ENCODE measurements at regions not wholly inside any gene's neighbourhood (a gene's known extent, or its start where the extent isn't known, plus 50 kb on each side); places are given as distances from the start of the nearest gene placed in this dataset.

DNA sequence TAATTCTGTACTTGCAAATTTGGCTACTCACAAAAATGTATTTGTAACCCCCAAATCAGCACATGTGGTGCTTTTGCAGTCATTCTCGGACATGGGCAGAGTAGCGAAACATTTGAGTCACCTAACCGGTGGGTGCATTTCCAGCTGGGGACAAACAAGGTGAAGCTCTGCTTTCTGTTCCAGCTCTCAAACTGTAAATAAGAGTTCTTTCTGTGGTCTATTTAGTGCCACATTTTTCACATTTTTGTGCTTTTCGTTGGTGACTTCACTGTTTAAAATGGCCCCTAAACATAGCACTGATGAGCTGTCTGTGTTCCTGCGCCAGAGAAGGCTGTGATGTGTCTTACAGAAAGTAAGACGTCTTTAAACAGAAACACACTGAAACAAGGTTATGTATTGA, 244.5 kb downstream of the CDC5L start:
- no peak overlapping the region for H3K27ac ChIP-seq (ENCODE audit: extremely low read depth, low read depth, low read length)
- ChIA-PET POLR2A (no interaction called here), CTCF (interaction anchor here (0.5 to 7.9 kb wide), 12 partner anchors 21 to 1290 kb away, joined by 3 to 71 read pairs (median 4); no protein-coding TSS in a partner anchor)
- no peak overlapping the region for H3K4me3 ChIP-seq (ENCODE audit: low read depth, low read length)
- no peaks in the 10 kb centered on the region for H3K4me1 ChIP-seq (ENCODE audit: control insufficient read depth, insufficient read depth, low read length)
- no peaks in the 10 kb centered on the region for H3K9me3 ChIP-seq (ENCODE audit: control insufficient read depth, insufficient read depth, low read depth, low read length)
- TF ChIP-seq GLIS1 (tag by site-specific recombination; IDR thresholded peaks at IDR 0.05), result no peak
- TF ChIP-seq ZNF658 (tag by site-specific recombination; IDR thresholded peaks at IDR 0.05), result no peak
- no peak for TF ChIP-seq ZNF274 (IDR thresholded peaks at IDR 0.05; ENCODE audit: low read length)
- TF ChIP-seq ZNF274 (tag by site-specific recombination; IDR thresholded peaks at IDR 0.05; ENCODE audit: borderline replicate concordance), result no peak
- no peak for TF ChIP-seq ZNF558 (tag by site-specific recombination; IDR thresholded peaks at IDR 0.05)
- TF ChIP-seq ZFP41 (tag by site-specific recombination; IDR thresholded peaks at IDR 0.05; ENCODE audit: borderline replicate concordance), result no peak
- TF ChIP-seq ZNF791 (tag by site-specific recombination; IDR thresholded peaks at IDR 0.05), result no peak
- no peak for TF ChIP-seq ZNF23 (tag by site-specific recombination; IDR thresholded peaks at IDR 0.05; ENCODE audit: borderline replicate concordance)
- H3K36me3 ChIP-seq (ENCODE audit: control insufficient read depth in 2 of 2, insufficient read depth in 1 of 2, low read length in 2 of 2), result no peaks in the 10 kb centered on the region

- ChIA-PET POLR2A (no interaction called here), CTCF (interaction anchor here (0.6 to 7.9 kb wide), 6 partner anchors 14 to 1288 kb away, joined by 3 to 71 read pairs (median 4); no protein-coding TSS in a partner anchor)
- no peak overlapping the region for H3K27ac ChIP-seq (ENCODE audit: extremely low read depth, low read depth, low read length)
- TF ChIP-seq, protein P1, sequence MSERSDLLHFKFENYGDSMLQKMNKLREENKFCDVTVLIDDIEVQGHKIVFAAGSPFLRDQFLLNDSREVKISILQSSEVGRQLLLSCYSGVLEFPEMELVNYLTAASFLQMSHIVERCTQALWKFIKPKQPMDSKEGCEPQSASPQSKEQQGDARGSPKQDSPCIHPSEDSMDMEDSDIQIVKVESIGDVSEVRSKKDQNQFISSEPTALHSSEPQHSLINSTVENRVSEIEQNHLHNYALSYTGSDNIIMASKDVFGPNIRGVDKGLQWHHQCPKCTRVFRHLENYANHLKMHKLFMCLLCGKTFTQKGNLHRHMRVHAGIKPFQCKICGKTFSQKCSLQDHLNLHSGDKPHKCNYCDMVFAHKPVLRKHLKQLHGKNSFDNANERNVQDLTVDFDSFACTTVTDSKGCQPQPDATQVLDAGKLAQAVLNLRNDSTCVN (tag by site-specific recombination; optimal IDR thresholded peaks at IDR 0.05), result no peak
- TF ChIP-seq ZNF18 (tag by site-specific recombination; IDR thresholded peaks at IDR 0.05) (no peak), SP2 (tag by site-specific recombination; IDR thresholded peaks at IDR 0.05) (no peak), ZNF362 (tag by site-specific recombination; IDR thresholded peaks at IDR 0.05) (no peak), WT1 (tag by site-specific recombination; IDR thresholded peaks at IDR 0.05) (no peak), YY2 (tag by site-specific recombination; IDR thresholded peaks at IDR 0.05) (no peak), ZNF24 (tag by site-specific recombination; IDR thresholded peaks at IDR 0.05) (no peak), MEIS1 (CRISPR knock-in tag; IDR thresholded peaks at IDR 0.05; ENCODE audit: borderline replicate concordance) (no peak), ZFHX2 (tag by site-specific recombination; conservative IDR thresholded peaks at IDR 0.05) (no peak), ZNF843 (tag by site-specific recombination; IDR thresholded peaks at IDR 0.05) (no peak), ZNF174 (tag by site-specific recombination; IDR thresholded peaks at IDR 0.05) (no peak), ZNF776 (tag by site-specific recombination; IDR thresholded peaks at IDR 0.05; ENCODE audit: borderline replicate concordance) (no peak), REPIN1 (tag by site-specific recombination; IDR thresholded peaks at IDR 0.05; ENCODE audit: low read depth) (no peak), ZBTB10 (tag by site-specific recombination; IDR thresholded peaks at IDR 0.05) (no peak), ZNF274 (IDR thresholded peaks at IDR 0.05; ENCODE audit: low read length) (no peak), ZNF274 (tag by site-specific recombination; IDR thresholded peaks at IDR 0.05; ENCODE audit: borderline replicate concordance) (no peak), ZNF302 (tag by site-specific recombination; IDR thresholded peaks at IDR 0.05; ENCODE audit: low read depth) (no peak), SCRT1 (tag by site-specific recombination; IDR thresholded peaks at IDR 0.05; ENCODE audit: borderline replicate concordance) (no peak), ZNF692 (tag by site-specific recombination; IDR thresholded peaks at IDR 0.05) (no peak)
- TF ChIP-seq, protein P2, sequence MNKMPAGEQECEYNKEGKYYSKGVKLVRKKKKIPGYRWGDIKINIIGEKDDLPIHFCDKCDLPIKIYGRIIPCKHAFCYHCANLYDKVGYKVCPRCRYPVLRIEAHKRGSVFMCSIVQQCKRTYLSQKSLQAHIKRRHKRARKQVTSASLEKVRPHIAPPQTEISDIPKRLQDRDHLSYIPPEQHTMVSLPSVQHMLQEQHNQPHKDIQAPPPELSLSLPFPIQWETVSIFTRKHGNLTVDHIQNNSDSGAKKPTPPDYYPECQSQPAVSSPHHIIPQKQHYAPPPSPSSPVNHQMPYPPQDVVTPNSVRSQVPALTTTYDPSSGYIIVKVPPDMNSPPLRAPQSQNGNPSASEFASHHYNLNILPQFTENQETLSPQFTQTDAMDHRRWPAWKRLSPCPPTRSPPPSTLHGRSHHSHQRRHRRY (tag by site-specific recombination; IDR thresholded peaks at IDR 0.05), result no peak
- H3K36me3 ChIP-seq (ENCODE audit: control insufficient read depth in 2 of 2, insufficient read depth in 1 of 2, low read length in 2 of 2), result no peaks in the 10 kb centered on the region
- H3K4me1 ChIP-seq (ENCODE audit: control insufficient read depth, insufficient read depth, low read length), result no peaks in the 10 kb centered on the region
- H3K9me3 ChIP-seq (ENCODE audit: control insufficient read depth, insufficient read depth, low read depth, low read length), result no peaks in the 10 kb centered on the region
- H3K4me3 ChIP-seq (ENCODE audit: low read depth, low read length), result no peak overlapping the region
Observed at GRCh38 chr6:44634321-44634720, 246.8 kb downstream of the CDC5L start.
